ENCODE measurements at regions not wholly inside any gene's neighbourhood (a gene's known extent, or its start where the extent isn't known, plus 50 kb on each side); places are given as distances from the start of the nearest gene placed in this dataset.

DNA sequence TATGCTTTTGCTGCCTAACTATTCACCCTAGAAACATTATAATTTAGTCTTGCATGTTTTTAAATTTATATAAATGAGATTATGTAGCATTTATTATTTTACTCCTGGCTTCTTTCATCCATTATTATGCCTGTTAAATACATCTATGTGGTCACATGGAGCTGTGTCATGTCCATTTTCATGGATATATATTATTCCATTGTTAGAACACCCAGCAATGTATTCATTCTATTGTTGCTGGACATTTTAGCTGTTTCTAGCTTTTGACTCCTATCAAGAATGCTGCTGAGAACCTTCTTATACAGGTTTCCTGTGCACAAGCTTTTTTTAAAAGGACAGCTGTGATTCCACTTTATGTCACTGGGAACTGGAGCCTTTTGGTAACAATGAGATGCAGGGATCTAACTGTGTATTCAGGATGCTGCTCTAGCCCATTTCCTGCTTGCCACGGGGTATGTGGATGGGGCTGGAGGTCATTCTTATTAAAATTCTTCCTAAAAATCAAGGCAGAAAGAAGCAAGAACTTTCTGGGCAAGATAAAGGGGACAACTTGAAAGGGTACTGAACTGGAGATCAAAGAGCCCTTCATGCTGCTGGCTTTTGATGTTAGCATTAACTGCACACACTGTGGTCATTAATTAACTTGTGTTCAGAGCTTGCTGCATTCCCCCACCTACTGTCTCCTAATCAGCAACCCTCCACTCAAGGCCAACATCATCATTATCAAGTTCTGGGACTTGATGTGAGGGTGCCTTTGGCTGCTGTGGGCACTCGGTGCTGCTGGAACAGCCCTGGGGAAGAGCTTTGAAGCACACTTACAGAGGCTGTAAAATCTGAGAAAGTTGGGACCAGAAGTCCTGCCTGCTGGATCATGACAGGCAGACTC is 96.6 kb upstream of the AKIRIN2 start:
- no peak for DNase-seq

- no peak for DNase-seq
Observed at GRCh38 chr6:87794922-87795885, 93.2 kb upstream of the AKIRIN2 start.

- DNase-seq = no peak
Observed at GRCh38 chr6:87793315-87793714, 91.3 kb upstream of the AKIRIN2 start.

DNA sequence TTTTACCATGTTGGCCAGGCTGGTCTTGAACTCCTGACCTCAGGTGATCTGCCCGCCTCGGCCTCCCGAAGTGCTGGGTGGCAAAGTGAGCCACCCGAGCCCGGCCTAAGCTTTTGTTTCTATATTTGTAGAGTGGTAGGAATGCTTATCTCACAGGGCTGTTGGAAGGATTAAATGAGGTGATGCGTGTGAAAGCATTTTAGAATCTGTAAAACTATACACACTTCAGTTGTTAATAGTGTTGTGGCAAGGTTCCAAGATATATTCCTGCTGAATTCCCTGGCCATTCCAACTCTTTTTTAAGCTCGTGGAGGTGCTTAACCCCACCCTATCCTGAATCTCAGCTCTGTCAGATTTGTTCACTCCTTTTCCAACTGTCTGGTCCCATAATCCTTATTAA is 89.9 kb upstream of the AKIRIN2 start:
- DNase-seq = no peak

DNA sequence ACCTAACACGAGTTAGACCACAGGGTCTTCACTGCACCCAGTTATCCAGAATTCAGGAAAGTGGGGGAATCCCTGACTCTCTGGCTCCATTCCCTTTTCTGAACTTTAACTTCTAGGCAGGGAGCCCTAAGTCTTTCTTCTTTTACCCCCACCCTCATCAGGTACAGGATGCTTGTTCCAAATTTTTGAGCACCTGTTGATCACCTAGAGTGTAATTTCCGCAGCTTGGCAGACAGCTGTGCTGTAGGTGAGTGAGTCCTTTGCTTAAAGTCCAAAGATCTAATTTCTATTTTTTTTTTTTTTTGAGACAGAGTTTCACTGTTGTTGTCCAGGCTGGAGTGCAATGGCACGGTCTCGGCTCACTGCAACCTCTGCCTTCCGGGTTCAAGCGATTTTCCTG is 89.5 kb upstream of the AKIRIN2 start:
- DNase-seq = no peak

DNA sequence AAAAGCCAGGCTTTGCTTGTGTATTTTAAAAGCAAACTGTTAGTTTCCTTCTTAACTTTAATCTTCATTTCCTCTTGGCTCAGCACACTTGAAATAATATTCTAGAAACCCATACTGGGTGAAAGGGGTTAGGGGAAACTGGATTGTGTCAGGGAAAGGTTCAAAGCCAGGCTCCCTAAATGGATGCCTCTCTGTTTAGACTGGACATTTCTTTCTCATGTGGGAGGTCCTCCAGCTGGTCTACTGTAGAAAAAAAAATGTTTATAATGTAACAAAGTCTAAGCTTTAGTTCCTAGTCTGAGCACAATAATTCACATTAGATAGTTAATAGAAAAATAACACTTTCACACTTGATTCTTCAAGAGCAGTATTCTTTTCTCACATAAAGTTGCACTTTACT is 89.0 kb upstream of the AKIRIN2 start:
- DNase-seq = no peak

DNA sequence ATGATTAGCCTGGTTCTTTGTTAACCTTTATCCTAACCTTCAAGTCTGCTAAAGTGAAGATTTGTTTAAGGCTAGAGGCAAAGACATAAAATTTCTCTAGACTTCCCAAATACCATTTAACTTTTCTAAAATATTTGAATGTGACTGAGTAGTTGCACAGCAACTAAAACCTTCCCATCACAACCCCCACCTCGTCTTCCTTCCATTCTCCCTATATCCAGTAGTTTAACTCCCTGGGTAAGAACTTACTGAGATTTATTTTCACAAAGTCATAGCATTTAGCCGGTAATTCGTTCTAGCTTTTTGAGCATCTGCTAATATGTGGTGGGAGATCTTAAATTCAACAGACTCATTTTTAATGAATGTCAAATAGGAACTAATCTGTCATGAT is 87.9 kb upstream of the AKIRIN2 start:
- no peak for DNase-seq

GRCh38 chr6:87789198-87789899 is 87.3 kb upstream of the AKIRIN2 start:
- peak; percentile 62 for DNase-seq

DNA sequence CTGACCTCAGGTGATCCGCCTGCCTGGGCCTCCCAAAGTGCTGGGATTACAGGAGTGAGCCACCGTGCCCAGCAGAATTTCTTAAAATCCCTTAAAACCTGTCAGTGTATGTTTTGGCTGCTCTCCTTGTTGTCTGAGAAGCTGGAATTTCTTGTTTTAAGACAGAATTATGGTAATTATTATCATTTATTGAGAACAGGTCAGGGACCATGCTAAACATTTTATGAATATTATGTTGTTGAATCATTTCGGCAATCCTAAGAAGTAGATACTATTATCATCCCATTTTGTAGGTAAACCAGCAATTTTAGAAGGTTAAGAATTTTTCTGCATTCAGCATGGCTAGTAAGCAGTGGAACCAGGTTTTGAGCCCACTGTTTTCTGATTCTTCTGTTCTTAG is 86.1 kb upstream of the AKIRIN2 start:
- DNase-seq = no peak

GRCh38 chr6:87785229-87785862 is 83.3 kb upstream of the AKIRIN2 start:
- DNase-seq = no peak

- no peak for DNase-seq
Observed at GRCh38 chr6:87784690-87785089, 82.7 kb upstream of the AKIRIN2 start.

- no peak for DNase-seq
Observed at GRCh38 chr6:87784051-87784450, 82.0 kb upstream of the AKIRIN2 start.

DNA sequence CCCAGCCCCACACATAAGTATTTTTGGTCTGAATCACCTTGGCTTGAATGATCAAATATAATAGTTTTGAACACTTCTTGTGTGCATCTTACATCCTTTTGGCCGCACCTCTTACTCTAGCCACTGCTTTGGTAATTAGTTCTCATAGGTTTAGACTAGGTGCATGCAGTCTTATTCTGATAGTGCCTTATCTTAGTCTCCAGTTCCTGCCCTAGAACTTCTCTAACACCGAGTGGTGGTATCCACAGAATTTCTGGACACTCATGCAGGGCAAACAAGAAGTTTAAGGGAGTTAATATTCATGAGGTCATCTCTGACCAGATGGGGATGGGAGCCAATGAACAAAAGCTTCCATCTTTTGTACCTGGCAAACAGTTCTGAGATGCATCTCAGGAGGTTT is 77.5 kb upstream of the AKIRIN2 start:
- DNase-seq = no peak

DNA sequence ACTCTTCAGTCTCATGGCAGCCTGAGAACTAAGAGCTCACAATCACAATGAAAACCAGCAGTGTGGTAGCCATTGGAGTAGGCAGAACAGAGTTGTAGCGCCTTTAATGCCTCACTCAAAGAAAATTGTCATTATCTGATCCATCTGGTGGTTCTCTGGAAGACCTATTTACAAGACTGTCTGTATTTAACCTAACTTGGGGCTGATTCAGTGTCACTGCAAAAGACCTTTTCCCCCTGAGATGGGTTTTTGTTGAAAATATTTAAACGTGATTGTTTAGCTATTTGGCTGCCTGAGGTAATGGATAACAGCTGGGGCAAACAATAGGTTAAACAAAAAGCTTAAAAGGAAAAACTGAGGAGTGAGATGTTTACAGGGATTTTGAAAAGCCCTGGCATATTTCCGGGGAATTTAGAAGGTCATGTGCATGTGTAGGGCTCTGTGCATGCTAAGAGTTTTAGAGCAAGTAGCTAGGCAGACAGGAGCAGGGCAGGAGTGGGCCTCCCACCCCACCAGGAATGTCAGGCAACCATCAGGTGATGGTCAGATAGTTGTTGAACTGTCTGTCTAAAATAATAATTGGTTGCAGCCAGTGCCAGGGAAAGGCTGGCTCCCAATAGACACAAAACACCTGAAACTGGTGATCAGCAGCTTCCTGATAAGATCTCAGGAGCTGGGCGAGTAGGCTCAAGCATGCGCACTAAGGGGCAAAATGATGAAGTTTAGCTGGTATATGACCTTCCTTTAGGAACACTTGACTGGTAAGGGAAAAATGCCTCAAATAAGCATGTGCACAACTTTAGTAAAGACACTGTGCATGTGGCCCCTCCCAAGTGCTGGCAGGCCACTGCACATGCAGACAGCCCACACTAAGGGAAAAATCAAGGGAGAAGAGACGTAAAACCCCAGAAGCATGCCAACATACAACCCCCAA is 70.8 kb upstream of the AKIRIN2 start:
- no peak for DNase-seq

GRCh38 chr6:87767478-87767877 is 65.4 kb upstream of the AKIRIN2 start:
- DNase-seq = no peak

- no peak for DNase-seq
Observed at GRCh38 chr6:87766211-87766610, 64.2 kb upstream of the AKIRIN2 start.

GRCh38 chr6:87763901-87764300 is 61.9 kb upstream of the AKIRIN2 start:
- no peak for DNase-seq

GRCh38 chr6:87763276-87763675 is 61.2 kb upstream of the AKIRIN2 start:
- DNase-seq = no peak

GRCh38 chr6:87762116-87762515 is 60.1 kb upstream of the AKIRIN2 start:
- no peak for DNase-seq

DNA sequence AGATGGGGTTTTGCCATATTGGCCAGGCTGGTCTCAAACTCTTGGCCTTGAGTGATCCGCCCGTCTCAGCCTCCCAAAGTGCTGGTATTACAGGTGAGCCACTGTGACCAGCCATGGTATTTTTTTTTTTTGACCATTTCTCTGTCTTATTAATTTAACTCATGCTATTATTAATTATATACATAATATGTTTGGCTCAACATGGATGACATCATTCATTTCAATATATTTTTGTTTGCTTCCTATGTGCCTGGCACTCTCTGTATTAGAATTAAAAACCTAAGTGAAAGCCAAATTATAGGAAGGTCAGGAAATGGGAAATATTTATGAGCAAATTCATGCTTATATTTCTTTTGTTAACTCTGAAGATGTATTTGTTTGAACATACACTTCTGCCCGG is 55.8 kb upstream of the AKIRIN2 start:
- DNase-seq = no peak

- peak; percentile 84 for DNase-seq
Observed at GRCh38 chr6:87756858-87757257, 54.8 kb upstream of the AKIRIN2 start.
